Fibroblast of lung (primary cell): ENCODE measurements at regions not wholly inside any gene's neighbourhood (a gene's known extent, or its start where the extent isn't known, plus 50 kb on each side); places are given as distances from the start of the nearest gene placed in this dataset.

Experiments used
- DNase-seq, 2 donors: peaks; one replicate each; pipeline versions ENCODE4 v3.0.0 to v3.0.0-alpha.2; 2010; ENCODE audit warnings: low read depth in 2 of 2
- H2AFZ ChIP-seq: 2 replicates; pipeline ENCODE4 v1.5.1; 2012; ENCODE audit warnings: low read length, control low read depth, inconsistent platforms
- H3K27ac ChIP-seq: 2 replicates; pipeline ENCODE4 v1.5.1; 2011; ENCODE audit warnings: low read length, control low read depth; ENCODE audit not compliant: insufficient read depth
- H3K27me3 ChIP-seq: 2 replicates; pipeline ENCODE4 v1.5.1; 2011; ENCODE audit warnings: mild to moderate bottlenecking, low read length; ENCODE audit not compliant: control insufficient read depth, insufficient read depth
- H3K36me3 ChIP-seq: 2 replicates; pipeline ENCODE4 v1.5.1; 2011; ENCODE audit warnings: low read length; ENCODE audit not compliant: control insufficient read depth, insufficient read depth
- H3K4me1 ChIP-seq: 2 replicates; pipeline ENCODE4 v1.5.1; 2011; ENCODE audit warnings: low read length; ENCODE audit not compliant: control insufficient read depth, insufficient read depth; ENCODE audit errors: extremely low read depth
- H3K4me2 ChIP-seq: 2 replicates; pipeline ENCODE4 v1.5.1; 2011; ENCODE audit warnings: low read length, control low read depth; ENCODE audit not compliant: insufficient read depth; ENCODE audit errors: extremely low read depth
- H3K4me3 ChIP-seq, 4 experiments: fragments of 200-600 bp in 1 of 4; sonication (generic) in 1 of 4; replicated peaks in 1 of 4; 2 replicates each; pipeline ENCODE4 v1.5.1; 2011 to 2016; ENCODE audit warnings: low read length in 4 of 4, low read depth in 3 of 4, mild to moderate bottlenecking in 3 of 4, control low read depth in 2 of 4, inconsistent platforms in 1 of 4, mixed read lengths in 1 of 4; ENCODE audit not compliant: insufficient read depth in 1 of 4; ENCODE audit errors: control extremely low read depth in 1 of 4
- H3K79me2 ChIP-seq: 2 replicates; pipeline ENCODE4 v1.5.1; 2012; ENCODE audit warnings: mild to moderate bottlenecking, low read length, inconsistent platforms; ENCODE audit not compliant: control insufficient read depth, insufficient read depth
- H3K9ac ChIP-seq: 2 replicates; pipeline ENCODE4 v1.5.1; 2011; ENCODE audit warnings: mild to moderate bottlenecking, low read length, control low read depth; ENCODE audit not compliant: insufficient read depth
- H3K9me3 ChIP-seq: 2 replicates; pipeline ENCODE4 v1.5.1; 2012; ENCODE audit warnings: low read depth, low read length; ENCODE audit not compliant: control insufficient read depth, insufficient read depth
- H4K20me1 ChIP-seq: 2 replicates; pipeline ENCODE4 v1.5.1; 2011; ENCODE audit warnings: low read length; ENCODE audit not compliant: control insufficient read depth, insufficient read depth; ENCODE audit errors: extremely low read depth
- CTCF ChIP-seq, 2 donors: IDR thresholded peaks in 1 of 2; conservative IDR thresholded peaks in 1 of 2; 1 replicate in 1 of 2; 2 replicates in 1 of 2; pipeline ENCODE4 v1.5.1; 2011 to 2012; ENCODE audit warnings: low read length in 2 of 2, control low read depth in 1 of 2, inconsistent platforms in 1 of 2, low read depth in 1 of 2, mild to moderate bottlenecking in 1 of 2
- EZH2 ChIP-seq: IDR thresholded peaks from 2 replicates; pipeline ENCODE4 v1.5.1; 2012; ENCODE audit warnings: low read length, control low read depth, mild to moderate bottlenecking; ENCODE audit errors: missing control alignments

GRCh38 chr5:155772009-155772662 is 554.8 kb upstream of the SGCD start:
- H3K27me3 ChIP-seq: no peaks in the 10 kb centered on the region
- H3K4me3 ChIP-seq: no peak overlapping the region
- H2AFZ ChIP-seq: no peak overlapping the region
- H3K36me3 ChIP-seq: no peaks in the 10 kb centered on the region
- H3K4me1 ChIP-seq: no peaks in the 10 kb centered on the region
- H3K9ac ChIP-seq: no peak overlapping the region
- no peak overlapping the region for H3K4me2 ChIP-seq
- no peaks in the 10 kb centered on the region for H3K9me3 ChIP-seq
- no peak for DNase-seq
- no peak for TF ChIP-seq CTCF (conservative IDR thresholded peaks at IDR 0.05 in 1 of 2, IDR thresholded peaks at IDR 0.05 in 1 of 2; ENCODE audit: low read depth in 1 of 2, low read length in 2 of 2)
- TF ChIP-seq EZH2: no peak
- H3K27ac ChIP-seq: no peak overlapping the region
- no peaks in the 10 kb centered on the region for H3K79me2 ChIP-seq
- no peaks in the 10 kb centered on the region for H4K20me1 ChIP-seq

GRCh38 chr5:155773680-155774079 is 553.3 kb upstream of the SGCD start:
- no peak overlapping the region for H3K9ac ChIP-seq

GRCh38 chr5:155780260-155780659 is 546.7 kb upstream of the SGCD start:
- TF ChIP-seq EZH2: no peak
- no peak for TF ChIP-seq CTCF (conservative IDR thresholded peaks at IDR 0.05 in 1 of 2, IDR thresholded peaks at IDR 0.05 in 1 of 2; ENCODE audit: low read depth in 1 of 2, low read length in 2 of 2)
- Histone ChIP-seq H3K9me3 (no peaks in the 10 kb centered on the region), H2AFZ (no peak overlapping the region), H3K27me3 (no peaks in the 10 kb centered on the region), H3K4me1 (no peaks in the 10 kb centered on the region), H3K4me3 (no peak overlapping the region), H3K4me2 (no peak overlapping the region), H3K79me2 (no peaks in the 10 kb centered on the region), H3K36me3 (no peaks in the 10 kb centered on the region), H3K27ac (no peak overlapping the region), H4K20me1 (no peaks in the 10 kb centered on the region), H3K9ac (no peak overlapping the region)
- no peak for DNase-seq

More at GRCh38 chr5:155773680-155774079, 553.3 kb upstream of the SGCD start:
- H2AFZ ChIP-seq: no peak overlapping the region
- TF ChIP-seq EZH2 (no peak), CTCF (conservative IDR thresholded peaks at IDR 0.05 in 1 of 2, IDR thresholded peaks at IDR 0.05 in 1 of 2; ENCODE audit: low read depth in 1 of 2, low read length in 2 of 2) (no peak)
- H3K27me3 ChIP-seq: no peaks in the 10 kb centered on the region
- no peak overlapping the region for H3K4me3 ChIP-seq
- H3K9me3 ChIP-seq: no peaks in the 10 kb centered on the region
- H4K20me1 ChIP-seq: no peaks in the 10 kb centered on the region
- DNase-seq: no peak
- no peak overlapping the region for H3K27ac ChIP-seq
- no peaks in the 10 kb centered on the region for H3K36me3 ChIP-seq
- no peaks in the 10 kb centered on the region for H3K79me2 ChIP-seq
- H3K4me2 ChIP-seq: no peak overlapping the region
- no peaks in the 10 kb centered on the region for H3K4me1 ChIP-seq
